H9 (cell line): ENCODE measurements at regions not wholly inside any gene's neighbourhood (a gene's known extent, or its start where the extent isn't known, plus 50 kb on each side); places are given as distances from the start of the nearest gene placed in this dataset.
A peak's percentile ranks its signal among the peaks of the same experiment; 100 is the strongest.

ENCODE experiments used
- DNase-seq: peaks from one replicate; pipeline ENCODE4 v3.0.0-alpha.2; 2017
- H2AFZ ChIP-seq: one replicate; pipeline ENCODE4 v1.6.1; 2013; ENCODE audit warnings: mild to moderate bottlenecking, low read length, control low read depth, moderate library complexity
- H2AK5ac ChIP-seq: 2 replicates; pipeline ENCODE4 v1.6.1; 2013; ENCODE audit warnings: low read length, control low read depth, mixed read lengths; ENCODE audit not compliant: insufficient read length
- H2BK120ac ChIP-seq: one replicate; pipeline ENCODE4 v1.6.1; 2013; ENCODE audit warnings: low read depth, mild to moderate bottlenecking, low read length, control low read depth, inconsistent platforms; ENCODE audit not compliant: poor library complexity, severe bottlenecking
- H2BK12ac ChIP-seq: 2 replicates; pipeline ENCODE4 v1.6.1; 2013; ENCODE audit warnings: low read length, control low read depth, mixed read lengths, low read depth; ENCODE audit not compliant: insufficient read length
- H2BK15ac ChIP-seq: 2 replicates; pipeline ENCODE4 v1.6.1; 2013; ENCODE audit warnings: low read depth, low read length, control low read depth
- H2BK20ac ChIP-seq: one replicate; pipeline ENCODE4 v1.6.1; 2013; ENCODE audit warnings: low read depth, mild to moderate bottlenecking, low read length, control low read depth, inconsistent platforms; ENCODE audit not compliant: poor library complexity, severe bottlenecking
- H2BK5ac ChIP-seq: 2 replicates; pipeline ENCODE4 v1.6.1; 2013; ENCODE audit warnings: low read length, control low read depth, mixed read lengths; ENCODE audit not compliant: insufficient read length
- H3K14ac ChIP-seq: 2 replicates; pipeline ENCODE4 v1.6.1; 2013; ENCODE audit warnings: low read length, control low read depth; ENCODE audit not compliant: insufficient read depth
- H3K18ac ChIP-seq: 2 replicates; pipeline ENCODE4 v1.6.1; 2013; ENCODE audit warnings: low read depth, mild to moderate bottlenecking, mixed read lengths, low read length, control low read depth; ENCODE audit not compliant: insufficient read length
- H3K23ac ChIP-seq: 2 replicates; pipeline ENCODE4 v1.6.1; 2013; ENCODE audit warnings: low read length, control low read depth, mixed read lengths, low read depth; ENCODE audit not compliant: insufficient read length
- H3K23me2 ChIP-seq: 2 replicates; pipeline ENCODE4 v1.6.1; 2013; ENCODE audit warnings: low read depth, mild to moderate bottlenecking, mixed read lengths, low read length, control low read depth; ENCODE audit not compliant: insufficient read length, poor library complexity, severe bottlenecking
- H3K27ac ChIP-seq: 2 replicates; pipeline ENCODE4 v1.5.1; 2013; ENCODE audit warnings: low read length, control low read depth, mixed read lengths, low read depth; ENCODE audit not compliant: insufficient read length
- H3K27me3 ChIP-seq: 2 replicates; pipeline ENCODE4 v1.6.1; 2013; ENCODE audit warnings: low read length, control low read depth, inconsistent platforms; ENCODE audit not compliant: insufficient read depth
- H3K4ac ChIP-seq: 2 replicates; pipeline ENCODE4 v1.6.1; 2013; ENCODE audit warnings: low read depth, mild to moderate bottlenecking, control low read depth, inconsistent platforms, low read length, moderate library complexity
- H3K4me1 ChIP-seq: 2 replicates; pipeline ENCODE4 v1.6.1; 2013; ENCODE audit warnings: low read length, control low read depth, inconsistent platforms; ENCODE audit not compliant: insufficient read depth
- H3K4me2 ChIP-seq: 2 replicates; pipeline ENCODE4 v1.6.1; 2013; ENCODE audit warnings: low read length, control low read depth, mixed read lengths; ENCODE audit not compliant: insufficient read length, insufficient read depth
- H3K56ac ChIP-seq: 2 replicates; pipeline ENCODE4 v1.6.1; 2013; ENCODE audit warnings: low read depth, mild to moderate bottlenecking, mixed read lengths, low read length, control low read depth; ENCODE audit not compliant: insufficient read length
- H3K79me1 ChIP-seq: 2 replicates; pipeline ENCODE4 v1.6.1; 2013; ENCODE audit warnings: low read depth, mild to moderate bottlenecking, moderate library complexity, low read length, control low read depth, inconsistent platforms; ENCODE audit not compliant: insufficient read depth, poor library complexity, severe bottlenecking
- H3K79me2 ChIP-seq: 2 replicates; pipeline ENCODE4 v1.6.1; 2013; ENCODE audit warnings: low read length, control low read depth, inconsistent platforms; ENCODE audit not compliant: insufficient read depth
- H3K9ac ChIP-seq: 2 replicates; pipeline ENCODE4 v1.6.1; 2013; ENCODE audit warnings: low read length, control low read depth, mixed read lengths; ENCODE audit not compliant: insufficient read length; ENCODE audit errors: extremely low read depth
- H3K9me3 ChIP-seq: one replicate; pipeline ENCODE4 v1.6.1; 2013; ENCODE audit warnings: low read depth, low read length, inconsistent platforms; ENCODE audit not compliant: control insufficient read depth
- H3T11ph ChIP-seq: one replicate; pipeline ENCODE4 v1.6.1; 2013; ENCODE audit warnings: mild to moderate bottlenecking, low read length, control low read depth, inconsistent platforms
- H4K20me1 ChIP-seq: one replicate; pipeline ENCODE4 v1.6.1; 2013; ENCODE audit not compliant: control insufficient read depth, insufficient read length, insufficient read depth
- H4K5ac ChIP-seq: 2 replicates; pipeline ENCODE4 v1.6.1; 2013; ENCODE audit warnings: low read depth, mild to moderate bottlenecking, mixed read lengths, low read length, control low read depth; ENCODE audit not compliant: insufficient read length
- H4K8ac ChIP-seq: replicated peaks from 2 replicates; pipeline ENCODE4 v1.6.1; 2013; ENCODE audit warnings: low read length, control low read depth, mixed read lengths, low read depth; ENCODE audit not compliant: insufficient read length
- H4K91ac ChIP-seq: 2 replicates; pipeline ENCODE4 v1.6.1; 2013; ENCODE audit warnings: low read depth, mild to moderate bottlenecking, moderate library complexity, mixed read lengths, low read length, control low read depth; ENCODE audit not compliant: insufficient read length
- H3K27ac Mint-ChIP-seq, 3 experiments: 2 replicates in 2 of 3; 3 replicates in 1 of 3; pipeline ENCODE4 v1.8.0; 2020 to 2021; ENCODE audit warnings: mixed read lengths in 3 of 3, mild to moderate bottlenecking in 1 of 3, moderate library complexity in 1 of 3
- H3K27me3 Mint-ChIP-seq: 2 replicates; pipeline ENCODE4 v1.8.0; 2021; ENCODE audit warnings: low read depth, mild to moderate bottlenecking, moderate library complexity, mixed read lengths
- H3K36me3 Mint-ChIP-seq, 3 experiments: 2 replicates in 2 of 3; 3 replicates in 1 of 3; pipeline ENCODE4 v1.8.0; 2020 to 2021; ENCODE audit warnings: low read depth in 3 of 3, mixed read lengths in 3 of 3; ENCODE audit not compliant: insufficient read depth in 1 of 3
- H3K4me1 Mint-ChIP-seq, 2 experiments: 2 replicates each; pipeline ENCODE4 v1.8.0; 2020; ENCODE audit warnings: mixed read lengths in 2 of 2
- H3K4me3 Mint-ChIP-seq, 2 experiments: 2 replicates in 1 of 2; 3 replicates in 1 of 2; pipeline ENCODE4 v1.8.0; 2020 to 2021; ENCODE audit warnings: mild to moderate bottlenecking in 2 of 2, mixed read lengths in 2 of 2, moderate library complexity in 1 of 2
- H3K9me3 Mint-ChIP-seq, 2 experiments: 2 replicates in 1 of 2; 3 replicates in 1 of 2; pipeline ENCODE4 v1.8.0; 2020; ENCODE audit warnings: mild to moderate bottlenecking in 2 of 2, mixed read lengths in 2 of 2, moderate library complexity in 1 of 2
- WGBS: extraction: QIAGEN DNeasy Blood & Tissue Kit; methylation state at CpG from one replicate; pipeline ENCODE4 v1.1.7; 2013; ENCODE audit warnings: missing lambda C conversion rate, low lambda C conversion rate, mixed read lengths; ENCODE audit not compliant: insufficient read length; ENCODE audit errors: extremely low coverage; 5-methylcytosine and 5-hydroxymethylcytosine counted together
- TF ChIP-seq, protein P1 (sequence below): fragments of 200-600 bp; sonication (generic); conservative IDR thresholded peaks from 3 replicates; pipeline ENCODE4 v1.8.0; 2021; ENCODE audit warnings: antibody characterized with exemption, mild to moderate bottlenecking

DNA sequence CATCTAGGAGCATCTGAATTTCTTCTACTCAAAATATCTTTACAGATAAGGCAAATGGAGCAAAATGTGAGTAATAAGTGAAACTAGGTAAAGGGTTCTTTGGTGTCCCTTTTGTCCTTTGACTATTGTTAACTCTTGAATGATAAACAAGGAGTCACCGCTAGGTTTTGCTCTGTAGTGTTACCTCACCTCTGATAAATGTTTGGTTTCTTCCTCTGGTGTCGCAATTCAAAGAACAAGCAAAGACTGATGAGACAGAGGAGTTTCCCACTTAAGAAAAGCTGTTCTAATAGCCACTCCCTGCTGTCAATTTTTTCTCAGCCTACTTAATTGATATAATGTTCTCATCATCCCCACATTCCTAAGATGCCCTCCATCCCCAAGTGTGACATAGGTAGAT lies 925.9 kb downstream of the IGSF11 start:
- no peak overlapping the region for H3T11ph ChIP-seq
- no peaks in the 10 kb centered on the region; the same call in 1 of the 2 replicates for H3K4me1 ChIP-seq
- no peak overlapping the region for H4K8ac ChIP-seq
- no peak overlapping the region for H3K14ac ChIP-seq
- TF ChIP-seq, protein P1, sequence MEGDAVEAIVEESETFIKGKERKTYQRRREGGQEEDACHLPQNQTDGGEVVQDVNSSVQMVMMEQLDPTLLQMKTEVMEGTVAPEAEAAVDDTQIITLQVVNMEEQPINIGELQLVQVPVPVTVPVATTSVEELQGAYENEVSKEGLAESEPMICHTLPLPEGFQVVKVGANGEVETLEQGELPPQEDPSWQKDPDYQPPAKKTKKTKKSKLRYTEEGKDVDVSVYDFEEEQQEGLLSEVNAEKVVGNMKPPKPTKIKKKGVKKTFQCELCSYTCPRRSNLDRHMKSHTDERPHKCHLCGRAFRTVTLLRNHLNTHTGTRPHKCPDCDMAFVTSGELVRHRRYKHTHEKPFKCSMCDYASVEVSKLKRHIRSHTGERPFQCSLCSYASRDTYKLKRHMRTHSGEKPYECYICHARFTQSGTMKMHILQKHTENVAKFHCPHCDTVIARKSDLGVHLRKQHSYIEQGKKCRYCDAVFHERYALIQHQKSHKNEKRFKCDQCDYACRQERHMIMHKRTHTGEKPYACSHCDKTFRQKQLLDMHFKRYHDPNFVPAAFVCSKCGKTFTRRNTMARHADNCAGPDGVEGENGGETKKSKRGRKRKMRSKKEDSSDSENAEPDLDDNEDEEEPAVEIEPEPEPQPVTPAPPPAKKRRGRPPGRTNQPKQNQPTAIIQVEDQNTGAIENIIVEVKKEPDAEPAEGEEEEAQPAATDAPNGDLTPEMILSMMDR, result no peak
- H2BK20ac ChIP-seq, result no peak overlapping the region
- H2AFZ ChIP-seq, result no peak overlapping the region
- H2BK120ac ChIP-seq, result no peak overlapping the region
- no peak overlapping the region for H2BK5ac ChIP-seq
- no peak overlapping the region for H3K4ac ChIP-seq
- WGBS, result no CpG with 5 or more reads among the region's 2 CpGs
- H3K4me1 Mint-ChIP-seq, result peaks cover 18 to 22% of the 10 kb centered on the region in 2 experiments
- no peaks in the 10 kb centered on the region for H3K79me1 ChIP-seq
- no peak overlapping the region for H2BK15ac ChIP-seq
- DNase-seq, result no peak
- no peak overlapping the region for H3K4me2 ChIP-seq
- no peaks in the 10 kb centered on the region for H3K9me3 ChIP-seq
- H3K27ac ChIP-seq, result no peak overlapping the region
- no peaks in the 10 kb centered on the region for H3K23me2 ChIP-seq
- no peaks in the 10 kb centered on the region for H3K9me3 Mint-ChIP-seq
- H4K20me1 ChIP-seq, result no peaks in the 10 kb centered on the region
- H3K27me3 Mint-ChIP-seq, result no peaks in the 10 kb centered on the region
- H3K9ac ChIP-seq, result no peak overlapping the region
- H3K27me3 ChIP-seq, result no peaks in the 10 kb centered on the region
- H3K18ac ChIP-seq, result no peak overlapping the region
- H3K36me3 Mint-ChIP-seq, result no peaks in the 10 kb centered on the region
- no peak overlapping the region for H2AK5ac ChIP-seq
- no peak overlapping the region for H3K23ac ChIP-seq
- H2BK12ac ChIP-seq, result no peak overlapping the region
- H4K91ac ChIP-seq, result no peak overlapping the region
- H3K56ac ChIP-seq, result no peak overlapping the region
- no peaks in the 10 kb centered on the region for H3K79me2 ChIP-seq
- H4K5ac ChIP-seq, result no peak overlapping the region
- peak overlapping the region in 2 of 3 experiments; percentile 23 to 87; a peak in 2 of 7 replicates for H3K27ac Mint-ChIP-seq
- H3K4me3 Mint-ChIP-seq, result no peak overlapping the region
